ENCODE measurements at regions not wholly inside any gene's neighbourhood (a gene's known extent, or its start where the extent isn't known, plus 50 kb on each side); places are given as distances from the start of the nearest gene placed in this dataset.

GRCh38 chr18:24561369-24561965, 101.0 kb downstream of the HRH4 start:
- WGBS, 4 donors: 71 to 88% (median 74%) methylated on average over 8 of the region's 8 CpGs
- Histone ChIP-seq H3K9me3 (replicated peaks in 1 of 3) (no peaks in the 10 kb centered on the region), H3K27me3 (peaks cover 7% of the 10 kb centered on the region), H3K36me3 (replicated peaks in 1 of 2) (no peaks in the 10 kb centered on the region), H3K4me3 (no peak overlapping the region), H3K4me1 (replicated peaks in 1 of 2) (no peaks in the 10 kb centered on the region), H3K27ac (no peak overlapping the region)
- intact Hi-C loops (cut with DNase I): no loop called here
- TF ChIP-seq POLR2A (IDR thresholded peaks at IDR 0.05): no peak
- TF ChIP-seq, protein P1, sequence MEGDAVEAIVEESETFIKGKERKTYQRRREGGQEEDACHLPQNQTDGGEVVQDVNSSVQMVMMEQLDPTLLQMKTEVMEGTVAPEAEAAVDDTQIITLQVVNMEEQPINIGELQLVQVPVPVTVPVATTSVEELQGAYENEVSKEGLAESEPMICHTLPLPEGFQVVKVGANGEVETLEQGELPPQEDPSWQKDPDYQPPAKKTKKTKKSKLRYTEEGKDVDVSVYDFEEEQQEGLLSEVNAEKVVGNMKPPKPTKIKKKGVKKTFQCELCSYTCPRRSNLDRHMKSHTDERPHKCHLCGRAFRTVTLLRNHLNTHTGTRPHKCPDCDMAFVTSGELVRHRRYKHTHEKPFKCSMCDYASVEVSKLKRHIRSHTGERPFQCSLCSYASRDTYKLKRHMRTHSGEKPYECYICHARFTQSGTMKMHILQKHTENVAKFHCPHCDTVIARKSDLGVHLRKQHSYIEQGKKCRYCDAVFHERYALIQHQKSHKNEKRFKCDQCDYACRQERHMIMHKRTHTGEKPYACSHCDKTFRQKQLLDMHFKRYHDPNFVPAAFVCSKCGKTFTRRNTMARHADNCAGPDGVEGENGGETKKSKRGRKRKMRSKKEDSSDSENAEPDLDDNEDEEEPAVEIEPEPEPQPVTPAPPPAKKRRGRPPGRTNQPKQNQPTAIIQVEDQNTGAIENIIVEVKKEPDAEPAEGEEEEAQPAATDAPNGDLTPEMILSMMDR (IDR thresholded peaks at IDR 0.05): no peak
- no peak for DNase-seq

DNA sequence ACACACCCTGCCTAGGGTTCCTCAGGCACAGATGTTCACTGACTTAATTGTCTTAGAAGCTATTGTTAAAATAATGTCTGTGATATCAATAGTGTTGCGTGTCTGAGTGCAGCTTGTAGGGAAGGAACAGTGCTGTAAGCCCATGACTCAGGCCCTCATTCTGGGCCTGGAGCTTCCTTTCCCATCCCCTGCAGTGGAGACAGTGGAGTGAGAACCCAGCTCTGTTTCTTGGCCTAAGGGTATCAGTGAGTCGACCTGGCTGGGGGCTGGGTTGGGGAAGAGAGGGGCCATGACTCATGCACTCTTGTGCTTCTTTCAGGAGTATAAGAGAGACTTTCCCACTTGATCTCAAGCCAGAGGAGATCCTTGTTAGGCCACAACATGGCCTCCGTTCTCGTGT, 106.8 kb downstream of the HRH4 start:
- no peaks in the 10 kb centered on the region for H3K9me3 ChIP-seq (replicated peaks in 1 of 3)
- WGBS, 4 donors: 83 to 89% (median 86%) methylated on average over 4 of the region's 4 CpGs
- TF ChIP-seq POLR2A (IDR thresholded peaks at IDR 0.05): no peak
- TF ChIP-seq, protein P1 (IDR thresholded peaks at IDR 0.05): no peak
- no peaks in the 10 kb centered on the region for H3K36me3 ChIP-seq (replicated peaks in 1 of 2)
- intact Hi-C loops (cut with DNase I): no loop called here
- no peak overlapping the region for H3K4me3 ChIP-seq
- no peaks in the 10 kb centered on the region for H3K4me1 ChIP-seq (replicated peaks in 1 of 2)
- no peak overlapping the region for H3K27ac ChIP-seq
- DNase-seq: no peak
- H3K27me3 ChIP-seq: peaks cover 7% of the 10 kb centered on the region

GRCh38 chr18:24570716-24571115, 110.3 kb downstream of the HRH4 start:
- Histone ChIP-seq H3K4me3 (no peak overlapping the region), H3K4me1 (replicated peaks in 1 of 2) (no peaks in the 10 kb centered on the region), H3K27ac (no peak overlapping the region), H3K36me3 (replicated peaks in 1 of 2) (no peaks in the 10 kb centered on the region), H3K9me3 (replicated peaks in 1 of 3) (no peaks in the 10 kb centered on the region), H3K27me3 (peaks cover 1% of the 10 kb centered on the region)
- no peak for DNase-seq
- WGBS, 4 donors: 79 to 86% (median 83%) methylated on average over 4 of the region's 4 CpGs
- intact Hi-C loops (cut with DNase I): no loop called here
- no peak for TF ChIP-seq POLR2A (IDR thresholded peaks at IDR 0.05)
- TF ChIP-seq, protein P1 (IDR thresholded peaks at IDR 0.05): no peak

- Histone ChIP-seq H3K27ac (no peak overlapping the region), H3K36me3 (replicated peaks in 1 of 2) (no peaks in the 10 kb centered on the region), H3K4me1 (replicated peaks in 1 of 2) (no peaks in the 10 kb centered on the region), H3K4me3 (no peak overlapping the region), H3K9me3 (replicated peaks in 1 of 3) (no peaks in the 10 kb centered on the region), H3K27me3 (no peaks in the 10 kb centered on the region)
- TF ChIP-seq, protein P1 (IDR thresholded peaks at IDR 0.05): no peak
- no peak for TF ChIP-seq POLR2A (IDR thresholded peaks at IDR 0.05)
- no peak for DNase-seq
- intact Hi-C loops (cut with DNase I): no loop called here
- WGBS, 4 donors: 74 to 82% (median 78%) methylated on average over 5 of the region's 5 CpGs
These were observed 122.3 kb downstream of the HRH4 start for GRCh38 chr18:24582771-24583170.

Data from adrenal gland (tissue), 9 donors.